ENCODE measurements at regions not wholly inside any gene's neighbourhood (a gene's known extent, or its start where the extent isn't known, plus 50 kb on each side); places are given as distances from the start of the nearest gene placed in this dataset.

- no peak for DNase-seq
These were observed 402.8 kb upstream of the NWD2 start for GRCh38 chr4:36841583-36842326.

GRCh38 chr4:36844448-36844847 is 400.1 kb upstream of the NWD2 start:
- no peak for DNase-seq

GRCh38 chr4:36852856-36853255 is 391.7 kb upstream of the NWD2 start:
- DNase-seq = no peak

GRCh38 chr4:36854554-36854953 is 390.0 kb upstream of the NWD2 start:
- no peak for DNase-seq

GRCh38 chr4:36863601-36864000 is 380.9 kb upstream of the NWD2 start:
- DNase-seq = no peak

- DNase-seq = no peak
These were observed 374.4 kb upstream of the NWD2 start for GRCh38 chr4:36870121-36870520.

- no peak for DNase-seq
These were observed 371.9 kb upstream of the NWD2 start for GRCh38 chr4:36872679-36873078.

GRCh38 chr4:36884151-36884550 is 360.4 kb upstream of the NWD2 start:
- DNase-seq = no peak

- DNase-seq = no peak
These were observed 352.6 kb upstream of the NWD2 start for GRCh38 chr4:36891971-36892370.

- DNase-seq = no peak
These were observed 344.0 kb upstream of the NWD2 start for GRCh38 chr4:36900446-36900987.

- DNase-seq = no peak
These were observed 339.7 kb upstream of the NWD2 start for GRCh38 chr4:36904823-36905222.

GRCh38 chr4:36914106-36914505 is 330.4 kb upstream of the NWD2 start:
- no peak for DNase-seq

- DNase-seq = no peak
These were observed 328.8 kb upstream of the NWD2 start for GRCh38 chr4:36915717-36916116.

GRCh38 chr4:36917413-36917812 is 327.1 kb upstream of the NWD2 start:
- no peak for DNase-seq

- DNase-seq = no peak
These were observed 324.8 kb upstream of the NWD2 start for GRCh38 chr4:36919721-36920120.

GRCh38 chr4:36921476-36922216 is 322.9 kb upstream of the NWD2 start:
- peak in 1 of 2 experiments; percentile 1 for DNase-seq

- DNase-seq = no peak
These were observed 313.9 kb upstream of the NWD2 start for GRCh38 chr4:36930562-36931111.

- no peak for DNase-seq
These were observed 300.3 kb upstream of the NWD2 start for GRCh38 chr4:36944232-36944631.

- DNase-seq = no peak
These were observed 283.1 kb upstream of the NWD2 start for GRCh38 chr4:36961420-36961819.

- no peak for DNase-seq
These were observed 277.6 kb upstream of the NWD2 start for GRCh38 chr4:36966756-36967460.

- DNase-seq = no peak
These were observed 265.0 kb upstream of the NWD2 start for GRCh38 chr4:36979533-36979932.

GRCh38 chr4:36990128-36990872 is 254.2 kb upstream of the NWD2 start:
- DNase-seq = no peak

Data from SW 1271 (cell line).